ENCODE measurements at regions not wholly inside any gene's neighbourhood (a gene's known extent, or its start where the extent isn't known, plus 50 kb on each side); places are given as distances from the start of the nearest gene placed in this dataset.

DNA sequence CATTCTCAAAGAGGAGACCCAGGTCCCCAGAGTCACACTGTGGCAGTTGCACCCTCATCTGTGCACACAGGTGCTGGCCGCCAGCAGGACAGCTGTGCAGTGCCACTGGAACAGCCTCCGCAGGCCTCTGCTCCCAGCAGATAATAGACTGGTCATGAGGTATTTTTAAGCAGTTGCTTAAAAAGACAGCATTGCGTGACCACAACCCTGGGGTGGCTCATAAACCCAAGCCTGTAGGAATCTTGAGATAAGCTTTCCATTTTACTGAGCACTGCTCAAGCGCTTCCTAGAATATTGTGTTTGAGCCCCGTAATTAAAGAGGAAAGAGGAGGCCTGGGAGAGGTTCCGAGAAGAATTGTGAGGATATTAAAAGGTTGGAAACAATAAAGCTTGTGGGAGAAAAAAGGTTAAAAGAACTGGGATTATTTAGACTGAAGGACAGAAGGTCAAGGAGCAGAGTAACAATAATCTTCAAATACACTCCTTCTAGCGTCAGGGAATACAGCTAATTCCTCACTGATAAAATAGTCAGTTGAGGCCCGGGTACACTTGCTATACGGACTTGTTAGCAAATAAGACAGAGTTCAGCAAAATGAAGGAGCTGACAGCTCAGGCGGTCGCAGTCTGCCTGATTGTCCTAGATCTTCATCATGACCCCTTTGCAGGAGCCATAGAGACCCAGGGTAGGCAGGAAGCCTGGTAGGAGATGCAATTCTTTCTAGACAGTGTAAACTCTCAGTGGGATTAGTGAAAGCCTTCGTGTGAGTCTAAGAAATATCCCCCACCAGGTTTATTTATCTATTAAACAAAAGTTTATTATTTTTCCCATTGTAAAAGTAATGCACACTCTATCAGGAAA lies 86.2 kb upstream of the KIT start:
- TF ChIP-seq, protein P1, sequence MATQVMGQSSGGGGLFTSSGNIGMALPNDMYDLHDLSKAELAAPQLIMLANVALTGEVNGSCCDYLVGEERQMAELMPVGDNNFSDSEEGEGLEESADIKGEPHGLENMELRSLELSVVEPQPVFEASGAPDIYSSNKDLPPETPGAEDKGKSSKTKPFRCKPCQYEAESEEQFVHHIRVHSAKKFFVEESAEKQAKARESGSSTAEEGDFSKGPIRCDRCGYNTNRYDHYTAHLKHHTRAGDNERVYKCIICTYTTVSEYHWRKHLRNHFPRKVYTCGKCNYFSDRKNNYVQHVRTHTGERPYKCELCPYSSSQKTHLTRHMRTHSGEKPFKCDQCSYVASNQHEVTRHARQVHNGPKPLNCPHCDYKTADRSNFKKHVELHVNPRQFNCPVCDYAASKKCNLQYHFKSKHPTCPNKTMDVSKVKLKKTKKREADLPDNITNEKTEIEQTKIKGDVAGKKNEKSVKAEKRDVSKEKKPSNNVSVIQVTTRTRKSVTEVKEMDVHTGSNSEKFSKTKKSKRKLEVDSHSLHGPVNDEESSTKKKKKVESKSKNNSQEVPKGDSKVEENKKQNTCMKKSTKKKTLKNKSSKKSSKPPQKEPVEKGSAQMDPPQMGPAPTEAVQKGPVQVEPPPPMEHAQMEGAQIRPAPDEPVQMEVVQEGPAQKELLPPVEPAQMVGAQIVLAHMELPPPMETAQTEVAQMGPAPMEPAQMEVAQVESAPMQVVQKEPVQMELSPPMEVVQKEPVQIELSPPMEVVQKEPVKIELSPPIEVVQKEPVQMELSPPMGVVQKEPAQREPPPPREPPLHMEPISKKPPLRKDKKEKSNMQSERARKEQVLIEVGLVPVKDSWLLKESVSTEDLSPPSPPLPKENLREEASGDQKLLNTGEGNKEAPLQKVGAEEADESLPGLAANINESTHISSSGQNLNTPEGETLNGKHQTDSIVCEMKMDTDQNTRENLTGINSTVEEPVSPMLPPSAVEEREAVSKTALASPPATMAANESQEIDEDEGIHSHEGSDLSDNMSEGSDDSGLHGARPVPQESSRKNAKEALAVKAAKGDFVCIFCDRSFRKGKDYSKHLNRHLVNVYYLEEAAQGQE (IDR thresholded peaks at IDR 0.05; ENCODE audit: insufficient read depth in 1 of 2, low read depth in 2 of 2, low read length in 2 of 2), result no peak

DNA sequence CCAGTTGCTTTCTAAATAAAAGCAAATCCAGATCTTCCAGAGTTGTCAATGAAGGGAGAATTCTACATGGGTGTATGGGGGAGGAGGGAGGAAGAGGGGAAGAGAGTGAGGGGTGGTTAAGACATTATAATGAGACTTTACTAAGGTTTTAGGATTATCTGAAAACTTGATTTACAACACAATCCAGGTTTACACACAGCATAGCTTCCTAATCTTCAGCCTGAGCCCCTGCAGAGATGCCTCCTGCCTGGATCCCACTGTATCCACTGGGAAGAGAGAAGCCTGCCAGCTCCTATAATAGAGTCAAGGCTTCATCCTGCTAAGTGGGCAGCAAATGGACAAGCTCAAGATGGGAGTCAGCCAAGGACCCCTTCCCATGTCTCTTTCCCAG lies 85.6 kb upstream of the KIT start:
- TF ChIP-seq, protein P1 (IDR thresholded peaks at IDR 0.05; ENCODE audit: insufficient read depth in 1 of 2, low read depth in 2 of 2, low read length in 2 of 2), result no peak
- no peak for TF ChIP-seq SIN3A (IDR thresholded peaks at IDR 0.05; ENCODE audit: borderline replicate concordance, insufficient read depth, low read length)
- no peak for TF ChIP-seq TAF1 (IDR thresholded peaks at IDR 0.05; ENCODE audit: borderline replicate concordance, insufficient read depth, low read length)

DNA sequence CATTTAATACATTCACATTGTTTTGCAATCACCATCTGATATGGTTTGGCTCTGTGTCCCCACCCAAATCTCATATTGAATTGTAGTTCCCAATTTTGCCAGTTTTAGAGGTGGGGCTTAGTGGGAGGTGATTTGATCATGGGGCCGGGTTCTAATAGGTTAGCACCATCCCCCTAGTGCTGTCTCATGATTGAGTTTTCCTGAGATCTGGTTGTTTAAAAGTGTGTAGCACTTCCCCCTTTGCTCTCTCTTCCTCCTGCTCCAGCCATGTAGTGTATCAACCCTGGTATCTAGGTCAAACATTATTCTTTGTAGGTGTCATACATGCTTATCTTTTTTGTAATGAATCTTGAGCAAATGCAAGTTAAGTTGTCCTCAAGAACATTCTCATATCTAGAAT lies 83.3 kb upstream of the KIT start:
- no peak for TF ChIP-seq SIN3A (IDR thresholded peaks at IDR 0.05; ENCODE audit: borderline replicate concordance, insufficient read depth, low read length)
- TF ChIP-seq FOXP2 (optimal IDR thresholded peaks at IDR 0.05; ENCODE audit: borderline replicate concordance, extremely low read depth, extremely low read length, insufficient read depth), result no peak
- TF ChIP-seq, protein P1 (IDR thresholded peaks at IDR 0.05; ENCODE audit: insufficient read depth in 1 of 2, low read depth in 2 of 2, low read length in 2 of 2), result no peak
- no peak for TF ChIP-seq POLR2AphosphoS5 (IDR thresholded peaks at IDR 0.05; ENCODE audit: low read depth, low read length)
- TF ChIP-seq TAF1 (IDR thresholded peaks at IDR 0.05; ENCODE audit: borderline replicate concordance, insufficient read depth, low read length), result no peak

- TF ChIP-seq TAF1 (IDR thresholded peaks at IDR 0.05; ENCODE audit: borderline replicate concordance, insufficient read depth, low read length) (no peak), SIN3A (IDR thresholded peaks at IDR 0.05; ENCODE audit: borderline replicate concordance, insufficient read depth, low read length) (no peak), FOXP2 (optimal IDR thresholded peaks at IDR 0.05; ENCODE audit: borderline replicate concordance, extremely low read depth, extremely low read length, insufficient read depth) (no peak), POLR2AphosphoS5 (IDR thresholded peaks at IDR 0.05; ENCODE audit: low read depth, low read length) (no peak)
- TF ChIP-seq, protein P1 (IDR thresholded peaks at IDR 0.05; ENCODE audit: insufficient read depth in 1 of 2, low read depth in 2 of 2, low read length in 2 of 2), result no peak
Observed at GRCh38 chr4:54575919-54576318, 81.8 kb upstream of the KIT start.

GRCh38 chr4:54581807-54582206 lies 76.0 kb upstream of the KIT start:
- TF ChIP-seq TAF1 (IDR thresholded peaks at IDR 0.05; ENCODE audit: borderline replicate concordance, insufficient read depth, low read length), result no peak
